T-helper 2 cell treated with Interferon-gamma antibody and Interleukin-4, amounts not matched to agents 100 ng/mL and 5 ng/mL, for 36 hours (primary cell): ENCODE measurements at regions not wholly inside any gene's neighbourhood (a gene's known extent, or its start where the extent isn't known, plus 50 kb on each side); places are given as distances from the start of the nearest gene placed in this dataset.

Experiments used
- intact Hi-C: fragments of 100-400 bp; cut with micrococcal nuclease; formaldehyde crosslinking; loops from one replicate; pipeline ENCODE4 v1.15.1; 2023

GRCh38 chr6:44016131-44016870, 111.0 kb downstream of the MRPL14 start:
- intact Hi-C loops = no loop called here

DNA sequence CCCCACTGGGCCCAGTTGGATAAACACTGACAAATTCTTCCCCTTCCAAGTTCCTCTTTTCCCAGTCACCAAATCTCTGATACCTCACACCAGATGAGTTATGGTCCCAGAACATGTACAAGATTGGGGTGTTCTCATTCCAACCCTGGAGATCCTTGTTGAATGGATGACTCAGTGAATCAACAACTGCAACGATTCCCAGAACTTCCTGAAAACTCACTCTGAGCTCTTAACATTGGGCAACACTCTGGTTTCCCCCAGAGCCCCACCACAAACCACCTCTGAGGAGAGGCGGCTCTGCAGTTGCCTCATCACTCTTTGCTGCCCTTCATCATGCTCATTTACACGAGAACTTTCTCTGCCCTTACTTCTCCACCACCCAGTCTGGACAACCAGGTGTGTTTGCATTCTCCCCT, 115.2 kb downstream of the MRPL14 start:
- intact Hi-C loops = no loop called here

- intact Hi-C loops = no loop called here
Observed at GRCh38 chr6:44011350-44011920, 115.8 kb downstream of the MRPL14 start.

GRCh38 chr6:44010411-44011349, 116.6 kb downstream of the MRPL14 start:
- intact Hi-C loops = no loop called here

DNA sequence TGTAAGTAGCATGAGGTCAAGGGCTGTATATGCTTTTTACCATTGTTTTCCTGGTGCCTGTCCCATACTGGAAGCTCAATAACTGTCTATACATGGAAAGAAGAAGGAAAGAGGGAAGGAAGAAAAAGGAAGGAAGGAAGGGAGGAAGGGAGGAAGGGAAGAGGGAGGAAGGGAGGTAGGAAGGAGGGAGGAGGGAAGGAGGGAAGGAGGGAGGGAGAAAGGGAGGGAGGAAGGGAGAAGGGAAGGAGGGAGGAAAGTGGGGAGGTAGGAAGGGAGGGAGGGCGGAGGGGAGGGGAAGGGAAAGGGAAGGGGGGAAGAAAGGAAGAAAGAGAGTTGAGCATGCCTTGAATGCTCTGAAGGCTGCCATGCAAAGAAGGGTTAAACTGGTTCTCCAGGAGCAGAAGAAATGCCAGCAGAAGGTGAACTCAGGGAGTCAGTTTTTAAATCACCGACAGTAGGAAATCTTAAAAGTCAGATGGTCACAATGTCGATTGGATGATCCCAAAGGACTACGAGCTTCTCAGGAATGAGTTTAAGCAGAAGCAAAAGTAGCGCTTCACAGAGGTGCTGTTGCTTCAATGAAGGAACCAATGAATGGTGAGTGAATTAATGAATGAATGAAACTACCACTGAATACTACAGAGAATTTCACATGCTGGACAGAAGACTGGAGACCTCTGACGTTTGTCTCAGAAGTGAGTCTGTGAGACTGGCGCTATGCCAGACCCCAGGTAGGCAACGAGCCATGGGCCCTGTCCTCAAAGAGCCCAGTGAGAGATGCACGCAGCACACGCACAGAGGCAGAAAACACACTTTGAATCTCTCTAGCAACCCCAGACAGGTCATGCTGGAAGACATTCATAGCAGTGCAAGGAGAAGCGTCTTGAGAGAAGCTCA, 117.6 kb downstream of the MRPL14 start:
- intact Hi-C loops = no loop called here

GRCh38 chr6:44008821-44009370, 118.4 kb downstream of the MRPL14 start:
- intact Hi-C loops = no loop called here

DNA sequence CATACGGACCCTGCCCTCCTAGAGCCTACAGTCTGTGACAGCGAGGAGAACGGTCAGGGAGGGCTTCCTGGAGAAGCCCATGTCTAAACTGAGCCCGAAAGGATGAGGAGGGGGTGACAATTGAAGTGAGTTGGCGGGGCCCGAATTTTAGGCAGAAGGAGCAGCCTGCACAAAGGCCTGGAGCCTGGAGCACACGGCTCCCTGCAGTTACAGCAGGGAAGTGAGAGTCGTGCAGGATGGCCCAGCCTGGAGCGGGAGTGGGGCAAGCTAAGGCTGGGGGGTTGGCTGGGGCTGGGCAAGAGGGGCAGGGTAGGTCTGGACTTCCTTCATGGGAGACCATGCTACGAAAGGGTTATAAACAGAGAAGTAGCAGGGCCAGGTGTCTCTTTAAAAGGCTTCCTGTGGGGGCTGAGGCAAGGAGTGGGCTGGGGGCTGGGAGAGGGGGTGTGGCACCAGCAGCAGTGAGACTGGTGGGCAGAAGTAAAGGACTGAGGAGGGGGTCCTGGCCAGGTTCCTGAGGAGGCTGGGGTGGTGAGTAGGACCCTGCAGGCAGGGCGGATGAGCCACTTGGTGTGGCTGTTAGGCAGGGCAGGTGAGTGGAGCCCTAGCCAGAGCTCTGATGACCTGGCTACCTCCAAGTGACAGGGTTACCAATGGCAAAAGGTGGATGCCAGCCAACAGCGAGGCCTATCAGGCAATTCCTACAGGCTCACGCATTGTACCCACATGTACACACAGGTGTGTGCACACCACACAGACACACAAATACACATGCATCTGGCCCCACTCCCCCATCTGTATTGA, 119.2 kb downstream of the MRPL14 start:
- intact Hi-C loops = no loop called here

DNA sequence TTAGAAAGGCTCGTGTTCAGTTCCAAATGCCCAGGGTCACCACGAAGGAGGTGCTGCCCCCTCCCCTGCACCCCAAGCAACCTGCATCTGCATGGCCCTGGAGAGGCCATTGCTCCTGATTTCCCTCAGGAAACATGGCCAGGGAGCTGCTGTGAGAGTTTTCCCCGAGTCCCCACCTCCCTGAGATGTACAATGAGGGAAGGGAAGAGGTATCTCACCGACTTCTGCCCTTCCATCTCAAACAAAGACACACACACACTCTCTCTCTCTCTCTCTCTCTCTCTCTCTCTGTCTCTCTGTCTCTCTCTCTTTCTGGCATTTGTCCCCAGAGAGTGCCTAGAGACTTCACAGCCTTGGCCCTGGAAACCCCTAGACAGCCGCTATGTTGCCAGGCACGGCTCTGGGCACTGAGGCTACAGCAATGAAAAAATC, 120.4 kb downstream of the MRPL14 start:
- intact Hi-C loops = no loop called here

GRCh38 chr6:44006123-44006871, 121.0 kb downstream of the MRPL14 start:
- intact Hi-C loops = no loop called here

GRCh38 chr6:44005507-44005903, 121.7 kb downstream of the MRPL14 start:
- intact Hi-C loops = no loop called here

GRCh38 chr6:44004625-44005506, 122.4 kb downstream of the MRPL14 start:
- intact Hi-C loops = loop anchor here (5.0 kb wide), 1 partner anchor 67 kb away; no protein-coding TSS in a partner anchor

DNA sequence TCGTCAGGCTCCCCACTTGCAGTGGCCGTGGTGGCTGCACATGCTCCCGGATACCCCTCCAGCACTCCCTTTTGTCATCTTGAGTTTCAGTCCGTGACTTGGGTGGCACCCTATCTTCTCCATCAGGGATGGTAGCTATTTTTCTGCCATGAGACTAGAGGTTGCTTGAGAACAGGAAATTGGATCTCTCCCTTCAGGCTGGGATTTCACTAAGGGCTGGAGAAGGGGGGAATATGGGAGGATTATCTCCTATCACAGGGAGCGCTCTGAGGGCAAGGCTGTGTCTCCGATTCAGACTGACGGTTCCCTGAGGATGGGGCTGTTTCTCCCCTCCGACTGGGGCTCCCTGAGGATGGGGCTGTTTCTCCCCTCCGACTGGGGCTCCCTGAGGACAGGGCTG, 123.1 kb downstream of the MRPL14 start:
- intact Hi-C loops = loop anchor here (5.0 kb wide), 1 partner anchor 68 kb away; no protein-coding TSS in a partner anchor

GRCh38 chr6:44003345-44004061, 123.7 kb downstream of the MRPL14 start:
- intact Hi-C loops = loop anchor here (2.0 to 5.0 kb wide), 2 partner anchors 69 to 235 kb away; no protein-coding TSS in a partner anchor

- intact Hi-C loops = loop anchor here (2.0 to 5.0 kb wide), 2 partner anchors 70 to 234 kb away; no protein-coding TSS in a partner anchor
Observed at GRCh38 chr6:44002593-44003344, 124.5 kb downstream of the MRPL14 start.

GRCh38 chr6:44002067-44002592, 125.1 kb downstream of the MRPL14 start:
- intact Hi-C loops = loop anchor here (2.0 to 5.0 kb wide), 2 partner anchors 70 to 233 kb away; no protein-coding TSS in a partner anchor
